RPMI7951 (cell line): ENCODE measurements at regions not wholly inside any gene's neighbourhood (a gene's known extent, or its start where the extent isn't known, plus 50 kb on each side); places are given as distances from the start of the nearest gene placed in this dataset.

Experiments used
- DNase-seq: peaks from one replicate; pipeline ENCODE4 v3.0.0-alpha.2; 2012; ENCODE audit warnings: low read depth

DNA sequence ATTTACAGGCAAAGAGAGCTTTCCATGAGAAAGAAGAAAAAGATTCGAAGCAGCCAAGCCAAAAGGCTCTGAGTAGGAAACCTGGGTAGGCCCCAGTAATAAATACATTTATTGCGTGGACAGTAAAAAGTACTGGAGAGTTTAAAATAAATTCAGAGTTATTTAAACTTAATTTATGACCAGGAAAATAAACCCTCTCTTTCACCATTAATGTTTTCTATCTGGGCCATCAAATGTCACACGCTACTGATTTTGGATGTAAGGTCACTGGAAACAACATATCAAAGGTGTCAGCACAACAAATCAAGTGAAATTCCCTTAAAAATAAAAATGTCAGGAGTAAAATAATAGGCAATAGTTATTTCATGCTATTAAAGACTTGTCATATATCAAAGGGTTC is 264.0 kb downstream of the SKAP2 start:
- no peak for DNase-seq

DNA sequence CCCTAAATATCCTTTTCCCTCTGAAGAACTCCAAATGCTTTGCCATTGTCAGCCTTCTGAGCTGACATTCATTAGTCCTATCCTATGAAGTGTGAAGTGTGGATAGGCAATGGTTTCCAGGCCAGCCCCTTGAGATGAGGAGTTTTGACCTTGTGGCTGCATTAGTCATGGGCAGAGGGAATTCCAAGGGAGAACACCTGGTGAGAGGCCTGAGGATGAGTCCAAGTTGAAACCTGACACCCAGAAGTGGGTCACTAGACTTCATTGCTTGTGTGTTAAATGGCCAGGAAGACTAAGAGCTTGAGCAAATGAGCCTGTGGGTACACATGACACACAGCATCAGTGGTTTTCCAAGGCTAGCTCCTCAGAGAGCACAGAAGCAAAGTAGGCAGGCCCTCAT is 260.8 kb downstream of the SKAP2 start:
- peak; percentile 93 for DNase-seq

DNA sequence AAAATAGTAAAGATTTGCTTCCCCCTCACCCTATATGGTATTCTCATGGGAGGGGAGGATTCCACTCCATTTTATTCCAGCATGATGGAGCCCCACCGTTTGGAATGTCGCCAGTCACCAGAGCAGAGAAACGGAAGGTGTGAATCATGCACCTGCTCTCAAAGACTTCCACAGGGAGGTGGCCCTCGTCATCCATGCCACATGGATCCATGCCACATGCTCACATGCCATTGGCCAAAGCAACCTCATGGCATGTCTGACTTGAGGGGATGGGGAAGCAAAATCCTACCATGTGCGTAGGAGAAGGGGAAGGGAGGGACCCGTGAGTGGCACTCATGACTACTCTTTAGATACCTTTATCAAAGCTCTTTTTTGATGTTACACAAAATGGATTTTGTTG is 256.0 kb downstream of the SKAP2 start:
- DNase-seq, result no peak

DNA sequence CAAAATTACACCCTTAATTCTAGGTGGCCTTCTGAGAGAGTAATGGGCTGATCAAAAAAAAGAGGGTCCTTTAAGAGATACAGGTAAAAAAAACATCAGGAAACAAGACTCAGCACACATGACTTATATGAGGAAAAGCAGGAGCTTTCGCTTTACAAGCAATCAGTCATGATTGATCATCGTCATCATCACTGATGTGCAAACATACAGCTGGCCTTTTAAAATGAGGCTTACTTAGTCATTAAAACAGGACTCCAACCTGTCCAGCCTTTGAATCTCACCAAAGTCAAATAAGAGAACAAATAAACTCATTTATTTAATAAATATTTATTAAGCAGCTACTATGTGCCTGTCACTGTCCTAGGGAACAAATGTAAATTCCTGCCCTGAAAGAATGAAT is 255.3 kb downstream of the SKAP2 start:
- DNase-seq, result no peak

DNA sequence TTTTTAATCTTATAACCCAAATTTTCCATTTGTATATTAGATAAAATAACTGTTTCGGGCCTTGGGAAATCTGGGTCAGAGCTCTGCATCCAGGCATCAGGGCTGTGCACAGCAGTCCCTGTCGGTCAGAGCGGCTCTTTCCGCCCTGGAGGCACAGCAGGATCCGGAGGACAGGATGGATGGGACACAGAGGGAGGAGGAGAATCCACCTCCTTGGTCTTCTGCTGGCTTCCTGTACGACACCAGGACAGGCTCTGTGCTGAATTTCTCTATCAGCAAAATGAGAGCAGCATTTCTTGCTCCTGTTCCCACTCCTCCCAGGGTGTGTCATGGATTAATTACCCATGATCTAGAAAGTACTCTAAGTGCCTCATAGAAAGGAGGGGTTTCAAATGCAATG is 254.9 kb downstream of the SKAP2 start:
- DNase-seq, result peak; percentile 15

DNA sequence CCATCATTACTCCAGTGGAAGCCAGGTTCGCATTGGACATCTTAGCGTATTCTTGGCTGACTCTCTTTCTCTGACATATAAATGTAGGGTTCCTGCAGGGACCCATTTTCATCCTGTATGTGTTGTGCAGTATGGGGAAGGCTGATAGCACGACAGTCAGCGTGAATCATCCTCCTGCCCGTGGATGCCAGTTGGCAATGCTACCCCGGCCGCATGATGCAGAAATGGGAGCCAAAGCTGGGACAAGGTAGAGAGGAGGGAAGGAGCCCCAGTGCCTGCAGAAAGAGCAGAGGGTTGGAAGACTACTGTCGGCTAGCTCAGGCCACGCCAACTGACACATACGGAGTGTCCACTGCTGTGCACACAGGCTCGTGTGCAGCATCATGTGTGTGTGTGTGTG is 251.6 kb downstream of the SKAP2 start:
- no peak for DNase-seq

DNA sequence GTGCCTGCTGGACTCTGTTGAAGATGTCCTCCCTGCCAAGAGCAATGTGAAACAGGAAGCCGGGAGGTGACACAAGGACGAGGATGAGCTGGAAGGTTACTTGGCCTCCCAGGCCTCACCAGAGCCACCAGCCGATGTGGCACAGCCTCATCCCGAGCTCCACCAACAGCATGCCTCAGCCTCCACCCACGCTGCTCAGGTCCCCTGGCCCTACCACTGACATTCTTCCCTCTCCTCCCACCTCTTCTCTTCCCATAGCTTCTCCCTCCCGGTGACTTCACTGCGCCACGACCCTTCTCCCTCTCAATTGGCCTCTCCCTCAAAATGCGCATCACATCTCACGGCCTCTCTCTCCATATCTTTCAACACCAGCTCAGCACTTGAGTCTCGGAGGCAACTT is 249.9 kb downstream of the SKAP2 start:
- no peak for DNase-seq

DNA sequence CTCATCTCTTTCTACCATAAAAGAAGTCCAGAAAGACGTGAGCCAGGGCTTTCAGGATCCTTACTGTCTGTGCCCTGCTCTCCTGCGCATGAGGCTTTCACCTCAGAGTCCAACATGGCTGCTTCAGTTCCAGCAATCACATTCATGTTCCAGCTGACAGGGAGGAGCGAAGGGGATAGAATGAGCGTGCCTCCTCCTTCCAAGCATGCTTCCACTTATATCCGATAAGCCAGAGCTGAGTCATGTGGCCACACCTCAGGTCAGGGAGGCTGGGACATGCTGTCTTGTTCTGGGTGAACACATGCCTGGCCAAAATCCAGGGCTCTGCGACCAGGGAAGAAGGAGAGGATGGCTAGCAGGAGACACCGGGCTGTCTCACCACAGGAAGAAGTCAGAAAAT is 248.2 kb downstream of the SKAP2 start:
- DNase-seq, result peak; percentile 63

DNA sequence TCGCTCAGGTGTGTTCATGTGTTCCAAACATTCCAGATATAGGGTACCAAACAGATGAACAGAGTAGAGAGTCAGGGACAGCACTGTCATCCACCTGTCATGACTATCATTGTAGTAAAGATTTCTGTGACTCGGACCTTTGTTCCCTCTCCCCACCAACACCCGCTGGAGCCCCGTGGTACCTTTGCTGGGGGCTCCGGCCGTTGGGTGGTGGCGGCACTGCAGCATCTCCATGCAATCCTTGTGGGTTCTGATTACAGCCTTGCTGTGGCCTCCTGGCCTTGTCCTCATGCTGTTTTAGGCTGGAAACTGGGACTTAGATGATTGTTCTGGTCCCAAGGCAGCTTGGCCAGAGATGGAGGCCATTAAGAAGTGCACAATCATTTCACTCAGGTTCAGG is 247.3 kb downstream of the SKAP2 start:
- DNase-seq, result no peak
